ENCODE measurements at regions not wholly inside any gene's neighbourhood (a gene's known extent, or its start where the extent isn't known, plus 50 kb on each side); places are given as distances from the start of the nearest gene placed in this dataset.

DNA sequence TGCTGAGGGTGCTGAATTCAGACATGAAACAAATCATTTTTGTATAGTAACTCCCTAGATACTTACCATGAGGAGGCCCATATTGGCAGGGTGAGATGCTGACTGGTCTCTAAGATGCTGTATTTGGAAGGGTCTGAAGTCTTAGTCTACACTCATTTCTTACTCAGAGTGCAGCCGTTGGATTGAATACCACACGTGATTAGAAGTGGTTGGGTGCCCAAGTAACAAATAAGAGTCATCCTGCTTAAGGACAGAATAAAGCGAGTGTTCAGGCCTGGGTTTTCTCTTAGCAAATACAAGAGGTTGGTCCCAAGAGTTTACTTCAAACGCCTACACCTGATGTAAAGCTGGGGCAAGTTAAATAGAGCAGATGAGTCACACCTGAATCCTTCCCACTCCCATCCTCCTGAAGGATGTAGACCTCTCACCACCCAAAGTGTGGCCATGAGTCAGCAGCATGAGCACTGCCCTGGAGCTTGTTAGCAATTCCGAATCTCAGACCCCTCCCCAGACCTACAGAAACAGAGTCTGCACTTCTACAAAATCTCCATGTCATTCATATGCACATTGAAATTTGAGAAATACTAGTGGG is 284.6 kb upstream of the CDH5 start:
- intact Hi-C loops (cut with micrococcal nuclease) = no loop called here
- peak overlapping the region; percentile 41 for H2BK20ac ChIP-seq (ENCODE audit: low read depth, low read length)
- 0 out of 2 replicates have a peak overlapping the region, but pooled peaks have one; percentile 6 for H2AK5ac ChIP-seq (ENCODE audit: low read depth, low read length)
- peak overlapping the region; percentile 44 for H3K4ac ChIP-seq (ENCODE audit: low read depth, low read length)
- no peaks in the 10 kb centered on the region for H4K20me1 ChIP-seq (ENCODE audit: insufficient read depth, low read length)
- H3K18ac ChIP-seq (ENCODE audit: low read depth, low read length) = peak overlapping the region; percentile 42; the same call in 1 of the 2 replicates
- dilution Hi-C loops (cut with HindIII; ENCODE audit: low sequenced_read_pairs, unreplicated experiment) = no loop called here
- no CpG with 5 or more reads among the region's 5 CpGs for WGBS, 2 experiments (ENCODE audit: extremely low coverage in 2 of 2, insufficient read length in 1 of 2)
- no peak for TF ChIP-seq MXI1 (IDR thresholded peaks at IDR 0.05; ENCODE audit: borderline replicate concordance, low read depth, low read length)
- no peak for TF ChIP-seq CHD1 (IDR thresholded peaks at IDR 0.05; ENCODE audit: low read depth, low read length)
- peak; percentile 64; the same call in 1 of the 2 replicates for TF ChIP-seq BHLHE40 (IDR thresholded peaks at IDR 0.05; ENCODE audit: low read depth, low read length)
- TF ChIP-seq, protein P1, sequence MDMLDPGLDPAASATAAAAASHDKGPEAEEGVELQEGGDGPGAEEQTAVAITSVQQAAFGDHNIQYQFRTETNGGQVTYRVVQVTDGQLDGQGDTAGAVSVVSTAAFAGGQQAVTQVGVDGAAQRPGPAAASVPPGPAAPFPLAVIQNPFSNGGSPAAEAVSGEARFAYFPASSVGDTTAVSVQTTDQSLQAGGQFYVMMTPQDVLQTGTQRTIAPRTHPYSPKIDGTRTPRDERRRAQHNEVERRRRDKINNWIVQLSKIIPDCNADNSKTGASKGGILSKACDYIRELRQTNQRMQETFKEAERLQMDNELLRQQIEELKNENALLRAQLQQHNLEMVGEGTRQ (IDR thresholded peaks at IDR 0.05; ENCODE audit: low read depth, low read length) = peak; percentile 67
- peak; percentile 65; the same call in 1 of the 2 replicates for TF ChIP-seq MAZ (IDR thresholded peaks at IDR 0.05; ENCODE audit: borderline replicate concordance, low read depth, low read length)
- TF ChIP-seq, protein P2, sequence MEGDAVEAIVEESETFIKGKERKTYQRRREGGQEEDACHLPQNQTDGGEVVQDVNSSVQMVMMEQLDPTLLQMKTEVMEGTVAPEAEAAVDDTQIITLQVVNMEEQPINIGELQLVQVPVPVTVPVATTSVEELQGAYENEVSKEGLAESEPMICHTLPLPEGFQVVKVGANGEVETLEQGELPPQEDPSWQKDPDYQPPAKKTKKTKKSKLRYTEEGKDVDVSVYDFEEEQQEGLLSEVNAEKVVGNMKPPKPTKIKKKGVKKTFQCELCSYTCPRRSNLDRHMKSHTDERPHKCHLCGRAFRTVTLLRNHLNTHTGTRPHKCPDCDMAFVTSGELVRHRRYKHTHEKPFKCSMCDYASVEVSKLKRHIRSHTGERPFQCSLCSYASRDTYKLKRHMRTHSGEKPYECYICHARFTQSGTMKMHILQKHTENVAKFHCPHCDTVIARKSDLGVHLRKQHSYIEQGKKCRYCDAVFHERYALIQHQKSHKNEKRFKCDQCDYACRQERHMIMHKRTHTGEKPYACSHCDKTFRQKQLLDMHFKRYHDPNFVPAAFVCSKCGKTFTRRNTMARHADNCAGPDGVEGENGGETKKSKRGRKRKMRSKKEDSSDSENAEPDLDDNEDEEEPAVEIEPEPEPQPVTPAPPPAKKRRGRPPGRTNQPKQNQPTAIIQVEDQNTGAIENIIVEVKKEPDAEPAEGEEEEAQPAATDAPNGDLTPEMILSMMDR (conservative IDR thresholded peaks at IDR 0.05; ENCODE audit: low read depth, low read length) = no peak
- peak; percentile 57; the same call in 1 of the 2 replicates for TF ChIP-seq NFE2L2 (IDR thresholded peaks at IDR 0.05; ENCODE audit: low read depth, low read length)
- peak; percentile 32 for TF ChIP-seq RCOR1 (IDR thresholded peaks at IDR 0.05; ENCODE audit: insufficient replicate concordance, low read length)
- TF ChIP-seq, protein P3, sequence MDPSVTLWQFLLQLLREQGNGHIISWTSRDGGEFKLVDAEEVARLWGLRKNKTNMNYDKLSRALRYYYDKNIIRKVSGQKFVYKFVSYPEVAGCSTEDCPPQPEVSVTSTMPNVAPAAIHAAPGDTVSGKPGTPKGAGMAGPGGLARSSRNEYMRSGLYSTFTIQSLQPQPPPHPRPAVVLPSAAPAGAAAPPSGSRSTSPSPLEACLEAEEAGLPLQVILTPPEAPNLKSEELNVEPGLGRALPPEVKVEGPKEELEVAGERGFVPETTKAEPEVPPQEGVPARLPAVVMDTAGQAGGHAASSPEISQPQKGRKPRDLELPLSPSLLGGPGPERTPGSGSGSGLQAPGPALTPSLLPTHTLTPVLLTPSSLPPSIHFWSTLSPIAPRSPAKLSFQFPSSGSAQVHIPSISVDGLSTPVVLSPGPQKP (IDR thresholded peaks at IDR 0.05; ENCODE audit: borderline replicate concordance, low read depth, low read length) = no peak
- peak; percentile 13; the same call in 1 of the 2 replicates for TF ChIP-seq MAFK (IDR thresholded peaks at IDR 0.05; ENCODE audit: low read depth, low read length)
- TF ChIP-seq FOS (IDR thresholded peaks at IDR 0.05; ENCODE audit: low read depth, low read length) = peak; percentile 89
- peak; percentile 35 for TF ChIP-seq CEBPB (IDR thresholded peaks at IDR 0.05; ENCODE audit: low read depth, low read length)
- peak overlapping the region; percentile 67 for H2BK120ac ChIP-seq (ENCODE audit: low read depth, low read length)
- in situ Hi-C loops (cut with MboI; ENCODE audit: low sequenced_read_pairs) = no loop called here
- H2BK5ac ChIP-seq (ENCODE audit: low read depth, low read length, poor library complexity, severe bottlenecking) = peak overlapping the region; percentile 61
- H3K27ac ChIP-seq (ENCODE audit: insufficient read depth, low read length) = no peak overlapping the region
- H3K23ac ChIP-seq (ENCODE audit: low read depth, low read length) = no peak overlapping the region
- no TSS peak for BruUV-seq (replicated peaks)
- peak overlapping the region; percentile 62 for H4K5ac ChIP-seq (ENCODE audit: low read depth, low read length)
- peaks cover 4% of the 10 kb centered on the region; the same call in 1 of the 2 replicates for H3K9me1 ChIP-seq (ENCODE audit: insufficient read depth, low read length)
- no peaks in the 10 kb centered on the region for H3K79me1 ChIP-seq (ENCODE audit: low read depth in 1 of 2, low read length in 2 of 2)
- H3K14ac ChIP-seq (replicated peaks; ENCODE audit: low read depth, low read length) = peak overlapping the region; percentile 5; the same call in 1 of the 2 replicates
- H3K4me3 ChIP-seq (ENCODE audit: insufficient read depth, low read depth, low read length) = no peak overlapping the region
- no peak overlapping the region; the same call in 1 of the 2 replicates for H3K4me2 ChIP-seq (ENCODE audit: low read depth, low read length)
- H4K91ac ChIP-seq (ENCODE audit: insufficient read depth, low read depth, low read length) = peak overlapping the region; percentile 13; the same call in 1 of the 2 replicates
- H3K9me3 ChIP-seq (ENCODE audit: control insufficient read depth, insufficient read depth, low read length) = 0 out of 2 replicates have a peak, but pooled peaks cover 3% of the 10 kb centered on the region
- ChIA-PET CTCF (no interaction called here), POLR2A (ENCODE audit: unreplicated experiment) (no interaction called here)
- no peak overlapping the region for H3K9ac ChIP-seq (ENCODE audit: low read depth, low read length)
- DNase-seq = peak; percentile 94
- peak overlapping the region in 1 of 2 experiments; percentile 24; a peak in 3 of 4 replicates for H4K8ac ChIP-seq (ENCODE audit: low read depth in 2 of 2, low read length in 2 of 2)
- no peaks in the 10 kb centered on the region for H3K36me3 ChIP-seq (ENCODE audit: control insufficient read depth, insufficient read depth, low read length)
- peak overlapping the region; percentile 6; the same call in 1 of the 3 replicates for H2BK15ac ChIP-seq (ENCODE audit: low read depth, low read length)
- H3K56ac ChIP-seq (ENCODE audit: extremely low read depth, insufficient read depth, low read length) = no peak overlapping the region
- no peaks in the 10 kb centered on the region for H3K27me3 ChIP-seq (ENCODE audit: control insufficient read depth, insufficient read depth, low read length)
- peaks cover 6% of the 10 kb centered on the region for H3K4me1 ChIP-seq (ENCODE audit: control insufficient read depth, insufficient read depth, low read length)
- no peak overlapping the region for H2AK9ac ChIP-seq (replicated peaks; ENCODE audit: low read depth, low read length, poor library complexity)
- H2AFZ ChIP-seq (replicated peaks; ENCODE audit: low read length, poor library complexity) = peak overlapping the region; percentile 52
- ATAC-seq (ENCODE audit: low read depth) = peak; percentile 47
